ENCODE measurements at regions not wholly inside any gene's neighbourhood (a gene's known extent, or its start where the extent isn't known, plus 50 kb on each side); places are given as distances from the start of the nearest gene placed in this dataset.

GRCh38 chr7:115672024-115672423 is 358.5 kb downstream of the TFEC start:
- Mint-ChIP-seq H3K4me3 (no peak overlapping the region), H3K27ac (no peak overlapping the region), H3K9me3 (no peaks in the 10 kb centered on the region), H3K4me1 (no peaks in the 10 kb centered on the region), H3K36me3 (ENCODE audit: low read depth) (no peaks in the 10 kb centered on the region), H3K27me3 (peaks cover 5% of the 10 kb centered on the region)
- ATAC-seq (replicated peaks) = no peak

DNA sequence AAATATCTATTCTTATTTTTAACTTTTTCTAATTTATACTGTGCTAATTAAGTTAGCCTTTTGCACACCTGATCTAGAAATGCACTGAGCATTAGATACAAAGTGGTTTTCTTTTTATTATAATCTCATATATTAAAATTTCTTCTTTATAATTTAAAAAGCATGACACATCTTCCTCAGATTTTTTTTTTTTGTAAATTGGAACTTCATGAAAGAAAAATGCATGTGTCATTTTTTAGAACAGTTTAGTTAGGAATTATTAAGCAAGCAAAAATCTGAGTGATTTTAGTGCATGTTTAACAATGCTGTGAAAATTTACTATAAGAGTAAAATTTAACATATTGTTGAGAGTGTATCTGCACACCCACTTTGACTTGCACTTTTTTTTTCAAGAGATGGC is 367.9 kb downstream of the TFEC start:
- no peaks in the 10 kb centered on the region for H3K9me3 Mint-ChIP-seq
- ATAC-seq (replicated peaks) = no peak
- H3K27me3 Mint-ChIP-seq = no peaks in the 10 kb centered on the region
- no peaks in the 10 kb centered on the region for H3K4me1 Mint-ChIP-seq
- no peak overlapping the region for H3K27ac Mint-ChIP-seq
- H3K4me3 Mint-ChIP-seq = no peak overlapping the region
- no peaks in the 10 kb centered on the region for H3K36me3 Mint-ChIP-seq (ENCODE audit: low read depth)

DNA sequence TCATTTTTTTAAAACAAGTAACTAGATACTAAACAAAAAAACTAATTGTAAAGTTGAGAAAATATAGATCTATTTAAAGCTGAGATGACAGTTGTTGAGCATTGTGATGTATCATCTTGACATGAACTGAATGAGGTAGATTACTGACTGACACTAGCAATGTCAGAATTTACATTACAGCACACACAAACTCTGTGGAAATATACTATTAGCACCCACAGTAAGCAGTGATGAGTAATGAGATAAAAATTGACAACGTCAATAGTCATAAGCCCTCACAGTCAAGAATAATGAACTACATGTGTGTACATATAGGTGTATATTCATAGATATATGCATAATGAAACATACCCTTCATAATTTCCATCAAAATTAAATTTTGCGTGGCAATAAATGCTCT is 368.4 kb downstream of the TFEC start:
- H3K4me3 Mint-ChIP-seq = no peak overlapping the region
- no peak for ATAC-seq (replicated peaks)
- no peaks in the 10 kb centered on the region for H3K27me3 Mint-ChIP-seq
- H3K9me3 Mint-ChIP-seq = no peaks in the 10 kb centered on the region
- H3K4me1 Mint-ChIP-seq = no peaks in the 10 kb centered on the region
- H3K27ac Mint-ChIP-seq = no peak overlapping the region
- H3K36me3 Mint-ChIP-seq (ENCODE audit: low read depth) = no peaks in the 10 kb centered on the region

DNA sequence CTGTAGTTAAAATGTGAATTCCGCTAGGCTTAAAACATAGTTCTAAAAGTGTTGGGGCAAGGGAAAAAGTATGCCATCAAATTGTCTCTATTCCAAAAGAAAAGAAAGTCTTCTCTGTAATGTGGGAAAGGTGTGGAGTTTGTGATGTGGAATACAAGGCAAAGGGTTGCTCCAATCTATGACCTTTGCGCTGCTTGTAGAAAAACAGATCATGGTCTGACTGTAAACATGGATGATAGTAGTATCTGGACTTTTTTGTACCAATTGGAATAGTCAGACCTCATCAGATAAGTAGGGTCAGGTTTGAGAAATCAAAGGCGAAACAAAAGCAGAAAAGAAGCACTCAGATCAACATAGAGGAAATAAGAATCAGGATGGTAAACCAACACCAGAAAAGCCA is 372.3 kb downstream of the TFEC start:
- ATAC-seq (replicated peaks) = no peak
- Mint-ChIP-seq H3K27me3 (no peaks in the 10 kb centered on the region), H3K4me1 (no peaks in the 10 kb centered on the region), H3K36me3 (ENCODE audit: low read depth) (no peaks in the 10 kb centered on the region), H3K9me3 (no peaks in the 10 kb centered on the region), H3K4me3 (no peak overlapping the region), H3K27ac (no peak overlapping the region)

GRCh38 chr7:115654384-115655214 is 376.0 kb downstream of the TFEC start:
- Mint-ChIP-seq H3K27me3 (no peaks in the 10 kb centered on the region), H3K27ac (no peak overlapping the region), H3K9me3 (no peaks in the 10 kb centered on the region), H3K4me3 (no peak overlapping the region), H3K4me1 (no peaks in the 10 kb centered on the region), H3K36me3 (ENCODE audit: low read depth) (no peaks in the 10 kb centered on the region)
- ATAC-seq (replicated peaks) = no peak

- no peaks in the 10 kb centered on the region for H3K9me3 Mint-ChIP-seq
- ATAC-seq (replicated peaks) = no peak
- no peak overlapping the region for H3K4me3 Mint-ChIP-seq
- H3K36me3 Mint-ChIP-seq (ENCODE audit: low read depth) = no peaks in the 10 kb centered on the region
- H3K27me3 Mint-ChIP-seq = no peaks in the 10 kb centered on the region
- no peaks in the 10 kb centered on the region for H3K4me1 Mint-ChIP-seq
- H3K27ac Mint-ChIP-seq = no peak overlapping the region
Measured at GRCh38 chr7:115649429-115649828, 381.1 kb downstream of the TFEC start.

DNA sequence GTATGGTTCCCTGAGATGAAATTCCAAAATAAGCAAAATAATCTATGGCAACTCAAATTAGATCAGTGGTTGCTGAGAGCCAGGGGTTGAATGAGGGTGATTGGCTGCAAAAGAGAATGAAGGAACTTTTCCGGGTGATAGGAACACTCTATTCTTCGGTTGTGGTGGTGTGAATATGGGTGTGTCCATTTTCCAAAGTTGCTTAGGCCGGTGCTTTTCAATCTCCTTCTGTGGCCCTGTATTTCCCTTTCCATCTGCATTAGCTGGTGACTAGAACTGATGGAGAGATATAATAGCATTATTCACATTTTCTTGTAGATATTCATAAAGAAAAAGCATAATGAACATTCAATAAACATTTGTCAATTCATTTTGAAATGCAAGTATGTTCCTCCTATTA is 382.9 kb downstream of the TFEC start:
- H3K36me3 Mint-ChIP-seq (ENCODE audit: low read depth) = no peaks in the 10 kb centered on the region
- H3K27me3 Mint-ChIP-seq = no peaks in the 10 kb centered on the region
- H3K4me1 Mint-ChIP-seq = no peaks in the 10 kb centered on the region
- H3K9me3 Mint-ChIP-seq = no peaks in the 10 kb centered on the region
- no peak overlapping the region for H3K4me3 Mint-ChIP-seq
- H3K27ac Mint-ChIP-seq = no peak overlapping the region
- no peak for ATAC-seq (replicated peaks)

DNA sequence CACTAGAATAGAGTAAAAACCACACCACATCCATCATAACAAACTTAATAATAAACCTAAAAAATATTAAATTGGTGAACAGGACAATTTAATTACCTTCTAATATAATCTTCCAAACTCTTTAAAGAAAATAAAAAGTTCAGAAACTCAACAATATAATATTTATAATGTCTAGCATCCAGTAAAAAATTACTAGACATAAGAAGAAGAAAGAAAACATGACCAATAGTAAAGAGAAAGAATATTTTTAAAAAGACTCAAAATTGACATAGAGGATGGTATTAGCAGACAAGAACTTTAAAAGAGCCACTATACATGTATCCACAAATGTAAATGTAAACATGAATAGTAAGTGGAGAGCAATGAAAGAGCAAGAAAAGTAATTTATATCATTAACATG is 388.4 kb downstream of the TFEC start:
- H3K36me3 Mint-ChIP-seq (ENCODE audit: low read depth) = no peaks in the 10 kb centered on the region
- no peaks in the 10 kb centered on the region for H3K4me1 Mint-ChIP-seq

GRCh38 chr7:115638853-115639252 is 391.7 kb downstream of the TFEC start:
- Mint-ChIP-seq H3K4me1 (no peaks in the 10 kb centered on the region), H3K27me3 (peaks cover 4% of the 10 kb centered on the region), H3K36me3 (ENCODE audit: low read depth) (no peaks in the 10 kb centered on the region), H3K4me3 (no peak overlapping the region), H3K9me3 (peaks cover 14% of the 10 kb centered on the region), H3K27ac (no peak overlapping the region)
- no peak for ATAC-seq (replicated peaks)

More for the DNA sequence above, 388.4 kb downstream of the TFEC start:
- no peak overlapping the region for H3K4me3 Mint-ChIP-seq
- peaks cover 14% of the 10 kb centered on the region for H3K9me3 Mint-ChIP-seq
- H3K27me3 Mint-ChIP-seq = peaks cover 4% of the 10 kb centered on the region
- H3K27ac Mint-ChIP-seq = no peak overlapping the region
- no peak for ATAC-seq (replicated peaks)

DNA sequence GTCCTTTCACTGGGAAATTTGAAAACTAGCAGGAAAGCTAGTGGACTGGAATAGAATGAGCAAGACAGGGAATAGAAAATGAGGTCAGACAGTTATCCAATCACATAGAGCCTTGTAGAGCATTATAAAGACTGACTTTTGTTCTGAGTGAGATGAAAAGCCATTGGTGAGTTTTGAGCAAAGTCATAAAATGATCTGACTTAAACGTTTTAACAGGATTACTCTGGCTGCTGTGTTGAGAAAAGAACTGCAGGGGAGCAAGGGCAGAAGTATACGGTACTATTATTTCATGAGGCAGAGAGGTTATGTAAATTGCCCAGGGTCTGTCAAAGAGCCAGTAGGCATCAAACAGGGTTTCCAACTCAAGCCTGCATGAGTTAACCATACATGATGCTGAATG is 393.4 kb downstream of the TFEC start:
- Mint-ChIP-seq H3K4me3 (no peak overlapping the region), H3K9me3 (peaks cover 14% of the 10 kb centered on the region), H3K27ac (no peak overlapping the region), H3K36me3 (ENCODE audit: low read depth) (no peaks in the 10 kb centered on the region), H3K27me3 (peaks cover 6% of the 10 kb centered on the region), H3K4me1 (no peaks in the 10 kb centered on the region)
- no peak for ATAC-seq (replicated peaks)

- no peak overlapping the region for H3K4me3 Mint-ChIP-seq
- H3K36me3 Mint-ChIP-seq (ENCODE audit: low read depth) = no peaks in the 10 kb centered on the region
- no peak overlapping the region for H3K27ac Mint-ChIP-seq
- H3K27me3 Mint-ChIP-seq = peaks cover 10% of the 10 kb centered on the region
- H3K4me1 Mint-ChIP-seq = no peaks in the 10 kb centered on the region
- H3K9me3 Mint-ChIP-seq = peaks cover 7% of the 10 kb centered on the region
- ATAC-seq (replicated peaks) = no peak
Measured at GRCh38 chr7:115635876-115636275, 394.7 kb downstream of the TFEC start.

GRCh38 chr7:115635376-115635775 is 395.2 kb downstream of the TFEC start:
- ATAC-seq (replicated peaks) = no peak
- no peak overlapping the region for H3K4me3 Mint-ChIP-seq
- peaks cover 10% of the 10 kb centered on the region for H3K27me3 Mint-ChIP-seq
- H3K27ac Mint-ChIP-seq = no peak overlapping the region
- no peaks in the 10 kb centered on the region for H3K36me3 Mint-ChIP-seq (ENCODE audit: low read depth)
- H3K9me3 Mint-ChIP-seq = peaks cover 4% of the 10 kb centered on the region
- no peaks in the 10 kb centered on the region for H3K4me1 Mint-ChIP-seq

GRCh38 chr7:115634633-115635032 is 395.9 kb downstream of the TFEC start:
- H3K27ac Mint-ChIP-seq = no peak overlapping the region
- H3K4me3 Mint-ChIP-seq = no peak overlapping the region
- H3K9me3 Mint-ChIP-seq = no peaks in the 10 kb centered on the region
- H3K27me3 Mint-ChIP-seq = peaks cover 6% of the 10 kb centered on the region
- no peaks in the 10 kb centered on the region for H3K36me3 Mint-ChIP-seq (ENCODE audit: low read depth)
- H3K4me1 Mint-ChIP-seq = no peaks in the 10 kb centered on the region
- ATAC-seq (replicated peaks) = no peak

DNA sequence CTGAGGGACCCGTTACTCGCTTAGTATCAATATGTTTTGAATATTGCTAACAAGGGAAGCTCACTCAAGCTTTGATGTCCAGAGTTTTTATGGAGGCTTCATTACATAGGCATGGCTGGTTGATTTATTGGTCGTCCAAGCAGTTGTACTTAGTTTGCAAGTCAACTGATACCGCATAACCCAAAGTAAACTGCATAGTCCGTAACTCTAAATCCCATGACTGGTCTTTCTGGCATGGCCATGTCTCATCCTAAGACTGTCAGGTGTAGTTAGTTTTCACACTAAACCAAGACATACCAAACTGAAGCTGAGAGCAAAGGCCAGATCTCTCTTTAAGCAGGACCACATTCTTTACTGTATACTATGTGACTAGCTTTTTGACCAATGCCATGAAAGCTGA is 397.9 kb downstream of the TFEC start:
- H3K27me3 Mint-ChIP-seq = peaks cover 6% of the 10 kb centered on the region
- no peaks in the 10 kb centered on the region for H3K9me3 Mint-ChIP-seq
- H3K4me3 Mint-ChIP-seq = no peak overlapping the region
- no peak for ATAC-seq (replicated peaks)
- no peaks in the 10 kb centered on the region for H3K36me3 Mint-ChIP-seq (ENCODE audit: low read depth)
- no peaks in the 10 kb centered on the region for H3K4me1 Mint-ChIP-seq
- H3K27ac Mint-ChIP-seq = no peak overlapping the region

- Mint-ChIP-seq H3K4me3 (no peak overlapping the region), H3K27ac (no peak overlapping the region), H3K36me3 (ENCODE audit: low read depth) (no peaks in the 10 kb centered on the region), H3K9me3 (no peaks in the 10 kb centered on the region), H3K4me1 (no peaks in the 10 kb centered on the region), H3K27me3 (peaks cover 6% of the 10 kb centered on the region)
- no peak for ATAC-seq (replicated peaks)
Measured at GRCh38 chr7:115631782-115632181, 398.8 kb downstream of the TFEC start.

GRCh38 chr7:115630049-115630448 is 400.5 kb downstream of the TFEC start:
- peaks cover 13% of the 10 kb centered on the region for H3K27me3 Mint-ChIP-seq
- no peaks in the 10 kb centered on the region for H3K4me1 Mint-ChIP-seq
- ATAC-seq (replicated peaks) = no peak
- H3K4me3 Mint-ChIP-seq = no peak overlapping the region
- H3K36me3 Mint-ChIP-seq (ENCODE audit: low read depth) = no peaks in the 10 kb centered on the region
- no peaks in the 10 kb centered on the region for H3K9me3 Mint-ChIP-seq
- H3K27ac Mint-ChIP-seq = no peak overlapping the region
